CD14-positive monocyte (primary cell): ENCODE measurements at regions not wholly inside any gene's neighbourhood (a gene's known extent, or its start where the extent isn't known, plus 50 kb on each side); places are given as distances from the start of the nearest gene placed in this dataset.

Experiments
- DNase-seq, 3 donors: peaks; one replicate each; pipeline ENCODE4 v3.0.0-alpha.2; 2011 to 2022
- H2AFZ ChIP-seq: 2 replicates; pipeline ENCODE4 v1.6.0; 2012; ENCODE audit warnings: mild to moderate bottlenecking, low read depth, low read length, inconsistent platforms; ENCODE audit not compliant: insufficient read depth, poor library complexity, severe bottlenecking
- H3K27ac ChIP-seq, 2 donors: 1 replicate in 1 of 2; 2 replicates in 1 of 2; pipeline ENCODE4 v1.5.1; 2012 to 2013; ENCODE audit warnings: low read length in 2 of 2, control low read depth in 1 of 2, inconsistent platforms in 1 of 2, low read depth in 1 of 2, mild to moderate bottlenecking in 1 of 2
- H3K27me3 ChIP-seq, 2 donors: one replicate each; pipeline versions ENCODE4 v1.6.0 to v1.6.1; 2011 to 2013; ENCODE audit warnings: low read length in 2 of 2; ENCODE audit not compliant: control insufficient read depth in 2 of 2, insufficient read depth in 2 of 2
- H3K36me3 ChIP-seq, 2 donors: replicated peaks in 1 of 2; 1 replicate in 1 of 2; 2 replicates in 1 of 2; pipeline versions ENCODE4 v1.5.1 to v1.6.1; 2012 to 2013; ENCODE audit warnings: low read length in 2 of 2, control low read depth in 1 of 2, inconsistent platforms in 1 of 2, mild to moderate bottlenecking in 1 of 2; ENCODE audit not compliant: insufficient read depth in 2 of 2, control insufficient read depth in 1 of 2
- H3K4me1 ChIP-seq, 2 donors: 1 replicate in 1 of 2; 2 replicates in 1 of 2; pipeline versions ENCODE4 v1.5.1 to v1.6.1; 2012 to 2013; ENCODE audit warnings: low read length in 2 of 2, control low read depth in 1 of 2, inconsistent platforms in 1 of 2, mild to moderate bottlenecking in 1 of 2, moderate library complexity in 1 of 2; ENCODE audit not compliant: insufficient read depth in 2 of 2, control insufficient read depth in 1 of 2
- H3K4me2 ChIP-seq: replicated peaks from 2 replicates; pipeline ENCODE3; 2012; ENCODE audit warnings: low read length, moderate library complexity, mild to moderate bottlenecking; ENCODE audit not compliant: poor library complexity, severe bottlenecking; ENCODE audit errors: extremely low read depth
- H3K4me3 ChIP-seq, 3 experiments: fragments of 200-600 bp in 1 of 3; sonication (generic) in 1 of 3; replicated peaks in 1 of 3; 1 replicate in 2 of 3; 2 replicates in 1 of 3; pipeline ENCODE4 v1.5.1; 2011 to 2013; ENCODE audit warnings: low read length in 3 of 3, mild to moderate bottlenecking in 3 of 3, control low read depth in 2 of 3, low read depth in 2 of 3, inconsistent platforms in 1 of 3, moderate library complexity in 1 of 3
- H3K79me2 ChIP-seq: 2 replicates; pipeline ENCODE4 v1.6.0; 2012; ENCODE audit warnings: mild to moderate bottlenecking, control low read depth, inconsistent platforms, low read length, moderate library complexity; ENCODE audit not compliant: insufficient read depth
- H3K9ac ChIP-seq: 2 replicates; pipeline ENCODE4 v1.6.0; 2017; ENCODE audit warnings: low read length, mild to moderate bottlenecking; ENCODE audit not compliant: insufficient read depth, poor library complexity, severe bottlenecking
- H3K9me3 ChIP-seq, 2 donors: replicated peaks in 1 of 2; 1 replicate in 1 of 2; 2 replicates in 1 of 2; pipeline versions ENCODE4 v1.5.1 to v1.6.1; 2012 to 2013; ENCODE audit warnings: low read length in 2 of 2, control low read depth in 1 of 2; ENCODE audit not compliant: control insufficient read depth in 1 of 2, insufficient read depth in 1 of 2
- H4K20me1 ChIP-seq: 2 replicates; pipeline ENCODE4 v1.6.0; 2012; ENCODE audit warnings: mild to moderate bottlenecking, low read length, control low read depth, moderate library complexity; ENCODE audit not compliant: insufficient read depth
- H3K27ac Mint-ChIP-seq, 7 donors: one replicate each; pipeline ENCODE4 v1.8.0; 2020; ENCODE audit warnings: mild to moderate bottlenecking in 7 of 7, mixed read lengths in 7 of 7, moderate library complexity in 6 of 7, inconsistent platforms in 2 of 7
- H3K27me3 Mint-ChIP-seq, 3 donors: one replicate each; pipeline ENCODE4 v1.8.0; 2021 to 2022; ENCODE audit warnings: low read depth in 3 of 3, mild to moderate bottlenecking in 3 of 3, mixed read lengths in 3 of 3, moderate library complexity in 3 of 3, inconsistent platforms in 1 of 3
- H3K36me3 Mint-ChIP-seq, 2 donors: one replicate each; pipeline ENCODE4 v1.8.0; 2020; ENCODE audit warnings: mixed read lengths in 2 of 2, inconsistent platforms in 1 of 2, mild to moderate bottlenecking in 1 of 2
- H3K4me1 Mint-ChIP-seq: one replicate; pipeline ENCODE4 v1.8.0; 2020; ENCODE audit warnings: mild to moderate bottlenecking, mixed read lengths
- H3K4me3 Mint-ChIP-seq, 2 donors: one replicate each; pipeline ENCODE4 v1.8.0; 2020; ENCODE audit warnings: mild to moderate bottlenecking in 2 of 2, mixed read lengths in 2 of 2, moderate library complexity in 1 of 2
- H3K9me3 Mint-ChIP-seq, 7 donors: one replicate each; pipeline ENCODE4 v1.8.0; 2020 to 2022; ENCODE audit warnings: mixed read lengths in 7 of 7, mild to moderate bottlenecking in 6 of 7, moderate library complexity in 6 of 7, inconsistent platforms in 2 of 7
- WGBS: methylation state at CpG from one replicate; pipeline ENCODE4 v1.1.5; 2013; ENCODE audit warnings: missing lambda C conversion rate; ENCODE audit not compliant: insufficient coverage; 5-methylcytosine and 5-hydroxymethylcytosine counted together
- intact Hi-C, 2 donors: fragments of 100-400 bp; cut with micrococcal nuclease; formaldehyde crosslinking; loops; one replicate each; pipeline versions ENCODE4 v1.15.0 to v1.15.1; 2023
- TF ChIP-seq, protein P1 (sequence below): fragments of 200-600 bp; IDR thresholded peaks from one replicate; pipeline ENCODE4 v1.8.0; 2022; ENCODE audit warnings: antibody characterized with exemption, mild to moderate bottlenecking

DNA sequence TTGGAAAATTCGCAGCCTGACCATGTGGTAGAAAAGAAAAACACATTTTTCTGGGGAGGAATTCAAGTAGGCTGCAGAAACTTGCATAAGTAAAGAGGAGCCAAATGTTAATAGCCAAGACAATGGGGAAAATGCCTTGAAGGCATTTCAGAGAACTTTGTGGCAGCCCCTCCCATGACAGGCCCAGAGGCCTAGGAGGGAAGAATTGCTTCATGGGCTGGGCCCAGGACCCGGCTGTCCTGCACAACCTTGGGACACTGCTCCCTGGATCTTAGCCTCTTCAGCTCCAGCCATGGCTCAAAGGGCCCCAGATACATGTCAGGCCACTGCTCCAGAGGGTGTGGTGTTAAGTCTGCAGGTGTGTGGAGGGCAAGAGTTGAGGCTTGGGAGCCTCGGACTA, 158.6 kb downstream of the OSTF1 start:
- no peak overlapping the region for H3K4me2 ChIP-seq
- 91% methylated on average over 3 of the region's 3 CpGs for WGBS
- H2AFZ ChIP-seq, result no peak overlapping the region
- no peak overlapping the region for H3K9ac ChIP-seq
- Mint-ChIP-seq H3K27me3 (peaks cover 0 to 5% (median 0%) of the 10 kb centered on the region in 3 donors), H3K4me3 (no peak overlapping the region), H3K4me1 (peaks cover 8% of the 10 kb centered on the region), H3K9me3 (peaks cover 29 to 55% (median 44%) of the 10 kb centered on the region in 7 donors), H3K27ac (no peak overlapping the region), H3K36me3 (no peaks in the 10 kb centered on the region)
- TF ChIP-seq, protein P1, sequence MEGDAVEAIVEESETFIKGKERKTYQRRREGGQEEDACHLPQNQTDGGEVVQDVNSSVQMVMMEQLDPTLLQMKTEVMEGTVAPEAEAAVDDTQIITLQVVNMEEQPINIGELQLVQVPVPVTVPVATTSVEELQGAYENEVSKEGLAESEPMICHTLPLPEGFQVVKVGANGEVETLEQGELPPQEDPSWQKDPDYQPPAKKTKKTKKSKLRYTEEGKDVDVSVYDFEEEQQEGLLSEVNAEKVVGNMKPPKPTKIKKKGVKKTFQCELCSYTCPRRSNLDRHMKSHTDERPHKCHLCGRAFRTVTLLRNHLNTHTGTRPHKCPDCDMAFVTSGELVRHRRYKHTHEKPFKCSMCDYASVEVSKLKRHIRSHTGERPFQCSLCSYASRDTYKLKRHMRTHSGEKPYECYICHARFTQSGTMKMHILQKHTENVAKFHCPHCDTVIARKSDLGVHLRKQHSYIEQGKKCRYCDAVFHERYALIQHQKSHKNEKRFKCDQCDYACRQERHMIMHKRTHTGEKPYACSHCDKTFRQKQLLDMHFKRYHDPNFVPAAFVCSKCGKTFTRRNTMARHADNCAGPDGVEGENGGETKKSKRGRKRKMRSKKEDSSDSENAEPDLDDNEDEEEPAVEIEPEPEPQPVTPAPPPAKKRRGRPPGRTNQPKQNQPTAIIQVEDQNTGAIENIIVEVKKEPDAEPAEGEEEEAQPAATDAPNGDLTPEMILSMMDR, result no peak
- H3K27ac ChIP-seq, result no peak overlapping the region
- H4K20me1 ChIP-seq, result no peaks in the 10 kb centered on the region
- H3K27me3 ChIP-seq, result no peaks in the 10 kb centered on the region
- intact Hi-C loops, result no loop called here
- H3K4me3 ChIP-seq, result no peak overlapping the region
- DNase-seq, result no peak
- H3K79me2 ChIP-seq, result no peaks in the 10 kb centered on the region
- H3K9me3 ChIP-seq, result peaks cover 14 to 21% of the 10 kb centered on the region in 2 donors
- H3K36me3 ChIP-seq, result no peaks in the 10 kb centered on the region
- peaks cover 11% of the 10 kb centered on the region in 2 donors for H3K4me1 ChIP-seq

DNA sequence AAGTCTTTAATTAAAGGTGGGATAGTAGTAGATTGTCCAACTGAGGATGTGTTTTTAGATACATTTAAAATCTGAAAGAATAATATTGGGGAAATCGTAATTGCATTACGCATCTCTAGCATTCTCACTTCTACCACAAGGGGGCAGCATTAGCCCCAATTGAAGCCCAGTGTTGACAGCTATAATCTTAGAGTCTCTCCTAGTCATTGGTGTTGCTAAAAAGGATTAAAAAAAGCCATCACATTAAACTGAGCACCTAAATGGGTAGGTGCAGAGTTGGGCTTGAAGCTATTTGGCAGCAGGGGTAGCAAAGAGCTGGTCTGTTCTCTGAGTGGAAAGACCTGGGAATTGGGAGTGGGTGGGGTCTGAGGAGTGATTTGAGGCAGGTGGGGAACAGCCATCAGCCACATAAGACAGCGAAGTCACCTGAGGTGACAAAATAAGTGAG, 177.2 kb downstream of the OSTF1 start:
- Histone ChIP-seq H3K27ac (no peak overlapping the region), H3K27me3 (no peaks in the 10 kb centered on the region), H3K79me2 (no peaks in the 10 kb centered on the region), H3K36me3 (no peaks in the 10 kb centered on the region), H3K9me3 (peaks cover 5 to 21% of the 10 kb centered on the region in 2 donors), H3K4me3 (no peak overlapping the region), H4K20me1 (no peaks in the 10 kb centered on the region), H2AFZ (no peak overlapping the region), H3K4me1 (no peaks in the 10 kb centered on the region), H3K9ac (no peak overlapping the region), H3K4me2 (no peak overlapping the region)
- TF ChIP-seq, protein P1, result peak; percentile 88
- Mint-ChIP-seq H3K36me3 (no peaks in the 10 kb centered on the region), H3K4me1 (peaks cover 1% of the 10 kb centered on the region), H3K9me3 (peaks cover 13 to 31% (median 24%) of the 10 kb centered on the region in 7 donors), H3K27ac (no peak overlapping the region), H3K4me3 (no peak overlapping the region), H3K27me3 (no peaks in the 10 kb centered on the region)
- intact Hi-C loops, result loop anchor here (2.0 to 10.0 kb wide), 4 partner anchors 1032 to 1439 kb away; no protein-coding TSS in a partner anchor
- WGBS, result 82% methylated on average over 1 of the region's 3 CpGs
- DNase-seq, result peak; percentile 23 to 45 (median 27)
